NCI-H1417 treated with DMSO at 0.1 percent for 48 hours (cell line): ENCODE measurements at regions not wholly inside any gene's neighbourhood (a gene's known extent, or its start where the extent isn't known, plus 50 kb on each side); places are given as distances from the start of the nearest gene placed in this dataset.
"Not testable (repeated sequence)": the region's sequence is repeated elsewhere in the genome, so short reads cannot be mapped to it uniquely, and the experiment has no call there.

Experiments used
- DNase-seq: peaks from one replicate; lab custom pipeline; 2025; lab: John Stamatoyannopoulos, UW

GRCh38 chr2:2797797-2798196 lies 466.7 kb upstream of the MYT1L start:
- DNase-seq: no peak

DNA sequence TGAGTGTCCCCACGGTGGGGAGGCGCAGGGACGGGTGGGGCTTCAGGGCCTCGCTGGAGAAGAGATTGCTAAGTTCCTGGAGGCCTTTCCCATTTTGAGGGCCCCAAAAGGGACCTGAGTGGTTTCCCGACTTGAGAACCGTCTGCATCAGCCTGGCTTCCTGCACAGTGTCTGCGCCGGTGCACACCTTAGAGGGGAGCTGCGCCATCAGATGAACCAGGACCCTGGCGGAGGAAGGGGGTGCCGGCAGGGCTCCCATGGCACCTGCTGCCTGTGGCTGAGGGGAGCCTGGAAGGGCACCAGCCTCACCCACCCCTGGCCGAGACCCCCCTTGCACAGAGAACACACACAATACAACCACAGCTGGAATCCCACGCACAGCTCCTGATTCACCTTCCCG lies 465.1 kb upstream of the MYT1L start:
- no peak for DNase-seq

DNA sequence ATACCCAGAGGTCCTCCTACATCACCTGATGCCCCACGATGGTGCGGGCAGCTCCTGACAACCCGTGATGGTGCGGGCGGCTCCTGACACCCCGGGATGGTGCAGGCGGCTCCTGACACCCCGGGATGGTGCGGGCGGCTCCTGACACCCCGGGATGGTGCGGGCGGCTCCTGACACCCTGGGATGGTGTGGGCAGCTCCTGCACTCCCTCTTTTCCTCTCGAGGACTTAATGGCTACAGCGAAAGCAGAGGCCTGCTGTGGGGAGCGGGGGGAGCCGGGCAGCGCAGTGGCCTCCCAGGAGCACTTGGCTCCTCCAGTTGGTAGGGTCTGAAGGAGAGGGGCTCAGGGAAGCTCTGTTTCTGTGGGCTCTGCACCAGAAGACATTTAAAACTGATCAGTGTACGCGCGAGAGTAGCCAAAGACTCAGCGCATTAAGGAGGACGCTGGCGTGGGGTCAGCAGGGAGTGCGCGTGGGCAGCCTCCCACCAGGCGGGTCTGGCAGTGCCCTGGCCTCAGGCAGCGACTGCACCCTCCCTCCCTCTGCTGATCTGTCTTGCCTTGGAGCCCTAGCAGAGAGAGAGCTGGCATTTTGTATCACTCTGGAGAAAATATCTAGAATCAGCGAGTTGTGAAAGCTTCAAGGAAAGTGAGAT lies 464.5 kb upstream of the MYT1L start:
- DNase-seq: no peak

GRCh38 chr2:2793925-2794560 lies 463.0 kb upstream of the MYT1L start:
- no peak for DNase-seq

GRCh38 chr2:2793514-2793913 lies 462.4 kb upstream of the MYT1L start:
- no peak for DNase-seq

DNA sequence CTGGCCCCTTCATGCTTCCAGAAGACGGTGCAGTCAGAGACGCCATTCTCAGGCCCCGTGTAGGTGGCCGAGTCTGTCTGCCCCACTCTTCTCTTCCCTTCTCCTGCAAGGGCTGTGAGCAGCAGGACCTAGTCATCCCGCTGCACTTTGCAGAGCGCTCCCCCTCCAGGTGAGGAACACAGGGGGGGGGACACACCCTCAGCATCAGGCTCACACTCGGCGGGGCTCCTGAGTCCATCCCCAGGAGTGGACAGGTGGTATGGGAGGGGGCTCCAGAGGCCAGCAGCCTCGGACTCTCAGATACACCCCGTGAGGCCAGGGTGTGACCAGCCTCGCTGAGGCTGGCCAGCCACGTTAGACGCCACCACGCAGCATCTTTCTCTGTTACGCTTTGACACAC lies 460.5 kb upstream of the MYT1L start:
- no peak for DNase-seq

GRCh38 chr2:2791031-2791430 lies 460.0 kb upstream of the MYT1L start:
- no peak for DNase-seq

DNA sequence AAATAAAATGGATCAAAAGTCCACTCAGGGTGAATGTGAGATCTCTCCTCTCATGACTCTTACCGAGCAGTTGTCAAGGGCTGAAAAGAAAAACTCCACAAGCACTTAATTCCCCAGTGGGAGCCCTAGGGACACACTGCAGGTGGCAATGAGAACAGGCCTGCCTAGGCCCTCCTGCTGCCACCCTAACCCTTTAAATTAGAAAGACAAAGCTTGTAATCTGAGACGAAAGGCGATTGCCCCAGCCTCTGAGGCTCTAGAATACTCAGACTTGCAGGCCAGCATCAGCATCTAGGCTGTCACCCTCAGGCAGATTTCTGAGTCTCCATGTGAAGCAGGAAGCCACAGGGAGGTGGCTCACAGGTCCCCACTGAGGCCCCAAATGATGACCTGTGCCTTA lies 457.0 kb upstream of the MYT1L start:
- DNase-seq: no peak

- no peak for DNase-seq
Measured at GRCh38 chr2:2787301-2787907, 456.3 kb upstream of the MYT1L start.

- no peak for DNase-seq
Measured at GRCh38 chr2:2782007-2782406, 450.9 kb upstream of the MYT1L start.

DNA sequence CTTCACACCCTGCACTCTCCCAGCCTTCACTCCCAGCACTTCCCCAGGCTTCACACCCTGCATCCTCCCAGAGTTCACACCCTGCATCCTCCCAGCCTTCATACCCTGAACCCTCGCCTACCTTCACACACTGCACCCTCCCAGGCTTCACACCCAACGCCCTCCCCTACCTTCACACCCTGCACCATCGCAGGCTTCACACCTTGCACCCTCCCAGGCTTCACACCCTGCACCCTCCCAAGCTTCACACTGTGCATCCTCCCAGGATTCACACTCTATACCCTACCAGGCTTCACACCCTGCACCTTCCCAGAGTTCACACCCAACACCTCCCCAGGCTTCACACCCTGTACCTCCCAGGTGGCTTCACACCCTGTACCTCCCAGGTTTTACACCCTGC lies 448.7 kb upstream of the MYT1L start:
- no peak for DNase-seq

DNA sequence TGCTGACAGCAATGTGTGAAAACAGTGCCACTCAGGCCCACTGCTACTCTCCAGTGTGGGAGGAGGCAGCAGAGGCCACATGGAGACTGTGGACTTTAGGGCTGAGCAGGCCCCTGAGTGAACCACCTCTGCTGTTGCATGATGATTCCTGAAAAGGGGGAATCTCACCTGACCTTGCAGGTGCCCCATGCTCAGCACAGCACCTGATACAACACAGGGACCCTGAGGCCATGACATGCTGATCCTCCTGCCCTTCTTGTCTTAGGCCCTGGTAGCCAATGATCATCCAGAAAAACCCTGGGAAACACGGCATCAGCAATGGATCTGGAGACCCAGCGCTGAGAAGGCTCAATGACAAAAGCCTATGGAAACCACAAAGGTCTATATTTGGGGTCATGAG lies 446.8 kb upstream of the MYT1L start:
- DNase-seq: no peak

- DNase-seq: no peak
Measured at GRCh38 chr2:2777213-2777612, 446.1 kb upstream of the MYT1L start.

- no peak for DNase-seq
Measured at GRCh38 chr2:2775018-2775417, 443.9 kb upstream of the MYT1L start.

GRCh38 chr2:2773692-2774091 lies 442.6 kb upstream of the MYT1L start:
- no peak for DNase-seq

GRCh38 chr2:2773080-2773479 lies 442.0 kb upstream of the MYT1L start:
- DNase-seq: not testable (repeated sequence)

- no peak for DNase-seq
Measured at GRCh38 chr2:2771721-2772411, 440.8 kb upstream of the MYT1L start.

GRCh38 chr2:2769481-2770431 lies 438.7 kb upstream of the MYT1L start:
- DNase-seq: no peak

DNA sequence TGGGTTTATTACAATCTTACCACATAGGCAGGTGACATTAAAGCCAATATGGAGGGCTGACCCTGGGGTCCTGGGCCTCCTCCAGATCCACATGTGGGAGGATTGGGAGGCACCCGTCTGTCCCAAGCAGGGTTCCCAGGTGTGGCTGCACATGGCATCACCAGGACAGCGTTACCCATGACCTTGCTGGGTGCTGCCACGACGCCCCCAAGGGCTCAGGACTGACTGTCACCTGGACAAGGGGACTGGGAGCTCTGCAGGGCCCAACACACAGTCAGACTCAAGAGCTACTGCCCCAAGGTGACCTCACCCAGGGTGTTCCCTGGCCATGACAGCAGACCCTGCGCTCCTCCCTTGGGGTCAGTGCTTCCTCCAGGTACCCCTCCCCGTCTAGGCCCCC lies 437.4 kb upstream of the MYT1L start:
- DNase-seq: no peak

- no peak for DNase-seq
Measured at GRCh38 chr2:2767837-2768236, 436.8 kb upstream of the MYT1L start.

DNA sequence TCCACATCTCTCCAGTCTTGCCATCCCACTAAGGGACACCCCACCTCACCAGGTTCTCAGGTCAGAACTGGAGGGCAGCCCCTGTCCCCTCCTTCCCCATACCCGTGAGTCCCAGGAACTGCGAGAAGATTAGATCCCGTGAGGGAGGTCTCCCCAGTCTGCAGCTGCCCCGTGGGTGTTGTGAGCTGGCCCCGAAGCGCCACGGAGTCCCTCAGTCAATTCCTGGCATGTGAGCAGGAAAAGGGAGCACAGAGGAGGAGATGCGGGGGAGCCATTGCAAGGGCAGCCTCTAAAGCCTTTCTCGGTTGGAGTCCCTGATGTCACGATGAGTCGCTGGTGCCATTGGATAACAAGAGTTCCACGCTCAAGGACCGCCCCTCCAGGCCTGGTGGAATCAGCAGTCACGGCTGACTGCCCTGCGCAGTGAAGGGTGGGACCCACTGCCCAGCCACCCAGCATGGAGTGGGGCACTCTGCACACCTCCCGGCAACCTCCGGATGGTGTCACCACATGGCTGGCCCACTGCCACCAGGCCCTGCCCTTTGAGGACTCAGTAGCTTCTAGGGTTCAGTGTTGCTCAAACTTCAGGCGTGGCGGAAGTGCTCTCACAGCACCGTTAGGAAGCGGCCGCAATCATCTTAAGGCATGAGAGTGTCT lies 434.9 kb upstream of the MYT1L start:
- DNase-seq: no peak
